ENCODE measurements at regions not wholly inside any gene's neighbourhood (a gene's known extent, or its start where the extent isn't known, plus 50 kb on each side); places are given as distances from the start of the nearest gene placed in this dataset.

GRCh38 chr3:167110901-167111300, 269.2 kb downstream of the ZBBX start:
- no peak for TF ChIP-seq CTCF (IDR thresholded peaks at IDR 0.05)
- no peak for TF ChIP-seq EP300 (IDR thresholded peaks at IDR 0.05)

All from gastroesophageal sphincter (tissue), 3 donors.